K562 (cell line): ENCODE measurements at regions not wholly inside any gene's neighbourhood (a gene's known extent, or its start where the extent isn't known, plus 50 kb on each side); places are given as distances from the start of the nearest gene placed in this dataset.

ENCODE experiments used
- ATAC-seq: fragments of 200-7000 bp; cut with Tn5 transposase; 3 replicates; pipeline ENCODE4 v1.9.1; 2020; ENCODE audit warnings: moderate library complexity
- BruUV-seq: library from RNA; stranded (reverse); fragments of 400-500 nt; replicated peaks from 2 replicates; lab custom pipeline; 2021; lab: Mats Ljungman, UMichigan
- CTCF ChIA-PET: fragments of 300-600 bp; formaldehyde crosslinking; extraction: SDS; loops from one replicate; lab custom pipeline; 2021; ENCODE audit warnings: low intra/inter-chr PET ratio; lab: Yijun Ruan, JAX
- POLR2A ChIA-PET: fragments of 300-600, 350-650 bp; sonication (Branson Sonifier 250); formaldehyde crosslinking; extraction: SDS; loops from one replicate; lab custom pipeline; 2021; ENCODE audit warnings: antibody characterized with exemption, inconsistent platforms; lab: Yijun Ruan, JAX
- DNase-seq, 4 experiments: peaks; one replicate each; pipeline versions ENCODE4 v3.0.0 to v3.0.0-alpha.2; 2011 to 2018; ENCODE audit warnings: low spot score in 3 of 4, mixed read lengths in 3 of 4; ENCODE audit errors: extremely low read depth in 1 of 4
- FAIRE-seq: peaks from 2 replicates; lab custom pipeline; 2011; peaks lifted over from hg19 to GRCh38; lab: Jason Lieb, UNC
- H2AFZ ChIP-seq: 2 replicates; pipeline ENCODE4 v1.6.0; 2011; ENCODE audit warnings: low read depth, low read length, control low read depth, inconsistent platforms
- H3K27ac ChIP-seq: fragments of 200-600 bp; 3 replicates; pipeline ENCODE4 v1.8.0; 2011; ENCODE audit warnings: low read depth, mild to moderate bottlenecking, control low read depth, inconsistent platforms, low read length, moderate library complexity, mixed read lengths; ENCODE audit errors: extremely low read depth
- H3K27me3 ChIP-seq, 2 experiments: fragments of 300-600 bp in 1 of 2; 2 replicates in 1 of 2; 3 replicates in 1 of 2; pipeline versions ENCODE4 v1.6.0 to v1.8.0; 2011; ENCODE audit warnings: inconsistent platforms in 2 of 2, low read length in 2 of 2, mild to moderate bottlenecking in 1 of 2, mixed read lengths in 1 of 2, moderate library complexity in 1 of 2; ENCODE audit not compliant: control insufficient read depth in 2 of 2, insufficient read depth in 2 of 2
- H3K36me3 ChIP-seq: fragments of 300-600 bp; 3 replicates; pipeline ENCODE4 v1.8.0; 2011; ENCODE audit warnings: mild to moderate bottlenecking, low read length, inconsistent platforms; ENCODE audit not compliant: control insufficient read depth, insufficient read depth
- H3K4me1 ChIP-seq, 2 experiments: fragments of 200-600 bp in 1 of 2; replicated peaks in 1 of 2; 2 replicates in 1 of 2; 3 replicates in 1 of 2; pipeline versions ENCODE4 v1.5.1 to v1.8.0; 2011; ENCODE audit warnings: inconsistent platforms in 2 of 2, low read length in 2 of 2, mild to moderate bottlenecking in 1 of 2, mixed read lengths in 1 of 2, moderate library complexity in 1 of 2; ENCODE audit not compliant: control insufficient read depth in 2 of 2, insufficient read depth in 2 of 2
- H3K4me2 ChIP-seq: 2 replicates; pipeline ENCODE4 v1.6.1; 2011; ENCODE audit warnings: low read length, control low read depth, inconsistent platforms, mixed read lengths; ENCODE audit not compliant: insufficient read depth
- H3K4me3 ChIP-seq: fragments of 200-600 bp; sonication (generic), shearing (Covaris generic); 2 replicates; pipeline ENCODE4 v1.5.1; 2016; ENCODE audit warnings: control low read depth, inconsistent platforms
- H3K79me2 ChIP-seq: fragments of 200-600 bp; 3 replicates; pipeline ENCODE4 v1.8.0; 2011; ENCODE audit warnings: low read length, inconsistent platforms; ENCODE audit not compliant: control insufficient read depth, insufficient read depth
- H3K9ac ChIP-seq, 2 experiments: 2 replicates each; pipeline versions ENCODE4 v1.6.0 to v1.6.1; 2011; ENCODE audit warnings: low read depth in 2 of 2, low read length in 2 of 2, control low read depth in 1 of 2, inconsistent platforms in 1 of 2, mild to moderate bottlenecking in 1 of 2, mixed read lengths in 1 of 2; ENCODE audit not compliant: insufficient read depth in 1 of 2
- H3K9me1 ChIP-seq: one replicate; pipeline ENCODE4 v1.6.0; 2011; ENCODE audit warnings: inconsistent platforms, mild to moderate bottlenecking, low read length, moderate library complexity; ENCODE audit not compliant: control insufficient read depth, insufficient read depth
- H3K9me3 ChIP-seq: replicated peaks from 2 replicates; pipeline ENCODE4 v1.5.1; 2011; ENCODE audit warnings: low read depth, low read length, inconsistent platforms; ENCODE audit not compliant: control insufficient read depth, insufficient read depth
- H4K20me1 ChIP-seq: replicated peaks from 2 replicates; pipeline ENCODE4 v1.6.1; 2011; ENCODE audit warnings: low read length, inconsistent platforms, mixed read lengths; ENCODE audit not compliant: control insufficient read depth, insufficient read depth
- BDP1 ChIP-seq: IDR thresholded peaks from 3 replicates; pipeline ENCODE4 v1.6.1; 2011; ENCODE audit not compliant: insufficient read length, insufficient read depth
- FOXA3 ChIP-seq, 2 experiments: fragments of 450-650 bp in 1 of 2; sonication (generic) in 1 of 2; formaldehyde crosslinking; IDR thresholded peaks in 1 of 2; conservative IDR thresholded peaks in 1 of 2; 2 replicates each; pipeline versions ENCODE4 v1.4.0 to v1.8.0; 2020 to 2022; ENCODE audit warnings: mild to moderate bottlenecking in 2 of 2, missing genetic modification reagents in 1 of 2
- GTF2B ChIP-seq: IDR thresholded peaks from 2 replicates; pipeline ENCODE4 v1.6.1; 2011; ENCODE audit not compliant: insufficient read length; ENCODE audit errors: extremely low read depth
- GTF3C2 ChIP-seq: IDR thresholded peaks from 3 replicates; pipeline ENCODE4 v1.6.1; 2011; ENCODE audit warnings: borderline replicate concordance, mild to moderate bottlenecking, moderate library complexity; ENCODE audit not compliant: insufficient read length; ENCODE audit errors: extremely low read depth
- HNRNPL ChIP-seq: fragments of 200-400 bp; formaldehyde crosslinking; IDR thresholded peaks from 2 replicates; pipeline ENCODE4 v1.6.1; 2017; ENCODE audit warnings: low read depth, mild to moderate bottlenecking, low read length
- L3MBTL2 ChIP-seq: fragments of 450-650 bp; IDR thresholded peaks from 2 replicates; pipeline ENCODE4 v1.6.1; 2016; ENCODE audit warnings: mild to moderate bottlenecking, moderate library complexity
- MBD2 ChIP-seq: sonication (generic); IDR thresholded peaks from 2 replicates; pipeline ENCODE4 v1.6.1; 2016; ENCODE audit warnings: low read depth, borderline replicate concordance
- SRSF1 ChIP-seq: fragments of 200-400 bp; formaldehyde crosslinking; IDR thresholded peaks from 2 replicates; pipeline ENCODE4 v1.6.1; 2017; ENCODE audit warnings: mild to moderate bottlenecking, low read depth, low read length, moderate library complexity
- USF1 ChIP-seq: sonication (generic); formaldehyde crosslinking; IDR thresholded peaks from 2 replicates; pipeline ENCODE4 v1.9.0; 2022; ENCODE audit warnings: mild to moderate bottlenecking, missing genetic modification reagents
- ZMIZ1 ChIP-seq, 2 experiments: fragments of 150-350 bp in 1 of 2; IDR thresholded peaks; 2 replicates each; pipeline ENCODE4 v1.6.1; 2012 to 2016; ENCODE audit warnings: low read depth in 2 of 2, low read length in 2 of 2, mild to moderate bottlenecking in 1 of 2, moderate library complexity in 1 of 2
- WGBS: fragments of 100-300 bp; shearing (Covaris generic); methylation state at CpG from one replicate; pipeline ENCODE4 v1.1.6; 2016; ENCODE audit warnings: low coverage, mixed read lengths; ENCODE audit not compliant: insufficient coverage; ENCODE audit errors: missing lambda C conversion rate; 5-methylcytosine and 5-hydroxymethylcytosine counted together
- in situ Hi-C: fragments of 300-500 bp; cut with MboI; formaldehyde crosslinking; loops from 4 replicates; pipeline ENCODE4 v1.15.0; 2018; ENCODE audit warnings: inconsistent platforms, mixed read lengths
- intact Hi-C: fragments of 100-400 bp; cut with micrococcal nuclease; formaldehyde crosslinking; loops from 2 replicates; pipeline ENCODE4 v1.14.2; 2022

- TF ChIP-seq ZMIZ1 (IDR thresholded peaks at IDR 0.05; ENCODE audit: low read depth in 2 of 2, low read length in 2 of 2), result no peak
- no peak for TF ChIP-seq USF1 (CRISPR knock-in tag)
Measured at GRCh38 chr18:73615506-73615905, 532.1 kb downstream of the FBXO15 start (continued).

- no peaks in the 10 kb centered on the region for H3K79me2 ChIP-seq
- no peaks in the 10 kb centered on the region for H3K9me1 ChIP-seq
- H3K27ac ChIP-seq, result no peak overlapping the region
- CTCF ChIA-PET, result no interaction called here
- H3K4me1 ChIP-seq, result no peaks in the 10 kb centered on the region
- 8% methylated on average over 1 of the region's 1 CpG for WGBS
- H3K27me3 ChIP-seq, result no peaks in the 10 kb centered on the region
- no peak for ATAC-seq
- H3K4me2 ChIP-seq, result no peak overlapping the region
- in situ Hi-C loops, result no loop called here
- no peak overlapping the region for H3K9ac ChIP-seq
- no peak overlapping the region for H2AFZ ChIP-seq
- intact Hi-C loops, result no loop called here
- H4K20me1 ChIP-seq, result no peaks in the 10 kb centered on the region
- no peaks in the 10 kb centered on the region for H3K36me3 ChIP-seq
- no peak for FAIRE-seq
- H3K4me3 ChIP-seq, result no peak overlapping the region
- H3K9me3 ChIP-seq, result no peaks in the 10 kb centered on the region
- POLR2A ChIA-PET, result no interaction called here
- no TSS peak for BruUV-seq
- DNase-seq, result no peak
- TF ChIP-seq L3MBTL2, result no peak
- no peak for TF ChIP-seq HNRNPL
- no peak for TF ChIP-seq GTF2B
- no peak for TF ChIP-seq SRSF1
- TF ChIP-seq MBD2, result no peak
- TF ChIP-seq BDP1, result no peak
- no peak for TF ChIP-seq FOXA3 (CRISPR knock-in tag; conservative IDR thresholded peaks at IDR 0.05 in 1 of 2, IDR thresholded peaks at IDR 0.05 in 1 of 2)
- TF ChIP-seq GTF3C2, result no peak
Measured at GRCh38 chr18:73614812-73615211, 532.8 kb downstream of the FBXO15 start.
